ENCODE measurements at regions not wholly inside any gene's neighbourhood (a gene's known extent, or its start where the extent isn't known, plus 50 kb on each side); places are given as distances from the start of the nearest gene placed in this dataset.
A peak's percentile ranks its signal among the peaks of the same experiment; 100 is the strongest.

- H3K27me3 Mint-ChIP-seq (ENCODE audit: unreplicated experiment), result no peaks in the 10 kb centered on the region
- peaks cover 44% of the 10 kb centered on the region for H3K4me1 Mint-ChIP-seq (ENCODE audit: unreplicated experiment)
- H3K27ac Mint-ChIP-seq (ENCODE audit: unreplicated experiment), result no peak overlapping the region
- TF ChIP-seq, protein P1, sequence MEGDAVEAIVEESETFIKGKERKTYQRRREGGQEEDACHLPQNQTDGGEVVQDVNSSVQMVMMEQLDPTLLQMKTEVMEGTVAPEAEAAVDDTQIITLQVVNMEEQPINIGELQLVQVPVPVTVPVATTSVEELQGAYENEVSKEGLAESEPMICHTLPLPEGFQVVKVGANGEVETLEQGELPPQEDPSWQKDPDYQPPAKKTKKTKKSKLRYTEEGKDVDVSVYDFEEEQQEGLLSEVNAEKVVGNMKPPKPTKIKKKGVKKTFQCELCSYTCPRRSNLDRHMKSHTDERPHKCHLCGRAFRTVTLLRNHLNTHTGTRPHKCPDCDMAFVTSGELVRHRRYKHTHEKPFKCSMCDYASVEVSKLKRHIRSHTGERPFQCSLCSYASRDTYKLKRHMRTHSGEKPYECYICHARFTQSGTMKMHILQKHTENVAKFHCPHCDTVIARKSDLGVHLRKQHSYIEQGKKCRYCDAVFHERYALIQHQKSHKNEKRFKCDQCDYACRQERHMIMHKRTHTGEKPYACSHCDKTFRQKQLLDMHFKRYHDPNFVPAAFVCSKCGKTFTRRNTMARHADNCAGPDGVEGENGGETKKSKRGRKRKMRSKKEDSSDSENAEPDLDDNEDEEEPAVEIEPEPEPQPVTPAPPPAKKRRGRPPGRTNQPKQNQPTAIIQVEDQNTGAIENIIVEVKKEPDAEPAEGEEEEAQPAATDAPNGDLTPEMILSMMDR (IDR thresholded peaks at IDR 0.05), result no peak
- DNase-seq (ENCODE audit: extremely low spot score, unreplicated experiment), result no peak
- H3K36me3 Mint-ChIP-seq (ENCODE audit: unreplicated experiment), result peaks cover 2% of the 10 kb centered on the region
- no peaks in the 10 kb centered on the region for H3K9me3 Mint-ChIP-seq (ENCODE audit: unreplicated experiment)
- H3K4me3 Mint-ChIP-seq (ENCODE audit: unreplicated experiment), result no peak overlapping the region
Measured at GRCh38 chr2:134144081-134144596, 109.7 kb upstream of the MGAT5 start.

DNA sequence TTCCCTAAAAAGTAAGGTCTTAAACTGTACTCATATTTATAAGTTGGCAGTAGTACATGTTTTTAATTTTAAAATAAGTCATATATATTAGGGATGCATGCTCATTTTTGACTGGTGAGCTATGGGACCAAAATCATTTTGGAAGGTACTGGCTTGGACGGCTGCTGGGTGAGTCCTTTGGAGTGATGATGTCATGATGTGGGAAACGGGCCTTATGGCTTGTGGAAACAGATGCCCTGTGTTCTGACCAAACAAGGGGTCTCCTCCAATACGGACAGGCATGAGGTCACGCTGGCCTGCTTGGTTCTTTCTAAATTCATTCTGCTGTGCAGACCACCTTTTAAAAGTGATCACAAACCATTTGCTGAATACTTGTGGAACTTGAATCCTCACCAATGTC lies 109.2 kb upstream of the MGAT5 start:
- TF ChIP-seq, protein P1 (IDR thresholded peaks at IDR 0.05), result no peak
- Mint-ChIP-seq H3K4me1 (ENCODE audit: unreplicated experiment) (peaks cover 46% of the 10 kb centered on the region), H3K27ac (ENCODE audit: unreplicated experiment) (no peak overlapping the region), H3K36me3 (ENCODE audit: unreplicated experiment) (peaks cover 2% of the 10 kb centered on the region), H3K27me3 (ENCODE audit: unreplicated experiment) (no peaks in the 10 kb centered on the region), H3K9me3 (ENCODE audit: unreplicated experiment) (no peaks in the 10 kb centered on the region), H3K4me3 (ENCODE audit: unreplicated experiment) (no peak overlapping the region)
- no peak for DNase-seq (ENCODE audit: extremely low spot score, unreplicated experiment)

DNA sequence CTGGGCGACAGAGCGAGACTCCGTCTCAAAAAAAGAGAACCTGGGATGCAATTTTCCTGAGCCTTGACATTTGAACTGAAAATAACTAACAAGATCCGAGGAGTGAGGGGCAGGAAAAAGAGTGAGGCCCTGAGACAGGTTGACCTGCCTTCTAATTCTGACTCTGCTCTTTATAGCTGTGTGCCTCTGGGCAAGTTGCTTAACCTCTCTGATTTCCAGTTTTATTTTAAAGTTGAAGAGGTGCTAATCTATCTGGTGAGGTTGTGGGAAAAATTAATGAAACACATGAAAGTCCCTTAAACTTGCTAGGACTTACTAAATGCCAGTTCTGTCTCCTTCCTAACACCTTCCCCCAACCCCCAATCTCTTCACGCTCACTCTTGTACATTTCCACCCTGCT lies 108.4 kb upstream of the MGAT5 start:
- TF ChIP-seq, protein P1 (IDR thresholded peaks at IDR 0.05), result no peak
- Mint-ChIP-seq H3K9me3 (ENCODE audit: unreplicated experiment) (no peaks in the 10 kb centered on the region), H3K36me3 (ENCODE audit: unreplicated experiment) (peaks cover 2% of the 10 kb centered on the region), H3K4me1 (ENCODE audit: unreplicated experiment) (peaks cover 46% of the 10 kb centered on the region), H3K27me3 (ENCODE audit: unreplicated experiment) (no peaks in the 10 kb centered on the region), H3K27ac (ENCODE audit: unreplicated experiment) (no peak overlapping the region), H3K4me3 (ENCODE audit: unreplicated experiment) (no peak overlapping the region)
- no peak for DNase-seq (ENCODE audit: extremely low spot score, unreplicated experiment)

DNA sequence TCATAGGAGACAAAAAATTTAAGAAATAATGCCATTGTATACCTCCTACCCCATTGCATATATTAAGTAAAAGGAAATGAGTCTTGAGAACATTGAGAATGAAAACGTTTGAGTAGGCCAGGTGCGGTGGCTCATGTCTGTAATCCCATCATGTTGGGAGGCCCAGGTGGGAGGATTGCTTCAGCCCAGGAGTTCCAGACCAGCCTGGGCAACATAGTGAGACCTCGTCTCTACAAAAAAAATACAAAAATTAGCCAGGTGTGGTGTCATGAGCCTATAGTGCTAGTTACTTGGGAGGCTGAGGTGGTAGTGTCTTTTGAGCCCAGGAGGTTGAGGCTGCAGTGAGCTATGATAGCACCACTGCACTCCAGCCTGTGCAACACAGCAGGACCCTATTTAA lies 107.7 kb upstream of the MGAT5 start:
- peaks cover 2% of the 10 kb centered on the region for H3K36me3 Mint-ChIP-seq (ENCODE audit: unreplicated experiment)
- no peak overlapping the region for H3K4me3 Mint-ChIP-seq (ENCODE audit: unreplicated experiment)
- no peaks in the 10 kb centered on the region for H3K27me3 Mint-ChIP-seq (ENCODE audit: unreplicated experiment)
- H3K27ac Mint-ChIP-seq (ENCODE audit: unreplicated experiment), result peak overlapping the region; percentile 48
- TF ChIP-seq, protein P1 (IDR thresholded peaks at IDR 0.05), result no peak
- no peaks in the 10 kb centered on the region for H3K9me3 Mint-ChIP-seq (ENCODE audit: unreplicated experiment)
- H3K4me1 Mint-ChIP-seq (ENCODE audit: unreplicated experiment), result peaks cover 46% of the 10 kb centered on the region
- DNase-seq (ENCODE audit: extremely low spot score, unreplicated experiment), result no peak

DNA sequence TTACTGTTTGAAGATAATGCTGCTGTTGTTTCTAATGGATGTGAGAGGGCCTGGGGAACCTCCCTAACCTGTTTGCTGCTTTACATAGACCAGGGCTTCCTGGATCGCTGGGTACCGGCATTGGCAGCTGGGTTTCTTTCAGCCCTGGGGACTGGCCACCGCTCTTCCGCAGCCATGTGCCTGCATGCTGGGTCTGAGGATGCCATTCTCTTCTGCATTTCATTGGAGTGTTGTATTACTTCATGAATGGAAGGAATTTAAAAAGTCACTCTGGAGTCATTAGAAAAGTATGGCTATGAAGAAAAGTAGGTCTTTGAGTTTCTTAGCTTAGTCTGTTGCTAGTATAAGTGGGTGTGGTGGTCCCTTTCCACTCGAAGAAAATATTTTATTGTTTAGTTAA lies 107.3 kb upstream of the MGAT5 start:
- peak overlapping the region; percentile 41 for H3K4me3 Mint-ChIP-seq (ENCODE audit: unreplicated experiment)

More for the DNA sequence above, 107.3 kb upstream of the MGAT5 start:
- DNase-seq (ENCODE audit: extremely low spot score, unreplicated experiment), result no peak
- Mint-ChIP-seq H3K4me1 (ENCODE audit: unreplicated experiment) (peaks cover 44% of the 10 kb centered on the region), H3K27ac (ENCODE audit: unreplicated experiment) (peak overlapping the region; percentile 48), H3K27me3 (ENCODE audit: unreplicated experiment) (no peaks in the 10 kb centered on the region), H3K36me3 (ENCODE audit: unreplicated experiment) (peaks cover 2% of the 10 kb centered on the region), H3K9me3 (ENCODE audit: unreplicated experiment) (no peaks in the 10 kb centered on the region)
- TF ChIP-seq, protein P1 (IDR thresholded peaks at IDR 0.05), result no peak

Data from osteocyte (in vitro differentiated cells).